ENCODE measurements at regions not wholly inside any gene's neighbourhood (a gene's known extent, or its start where the extent isn't known, plus 50 kb on each side); places are given as distances from the start of the nearest gene placed in this dataset.

GRCh38 chr10:130631142-130632096 lies 495.2 kb downstream of the GLRX3 start:
- no peak overlapping the region for H2BK20ac ChIP-seq (ENCODE audit: low read depth, low read length)
- no peak overlapping the region for H2AK9ac ChIP-seq (replicated peaks; ENCODE audit: low read depth, low read length, poor library complexity)
- DNase-seq (no peak), ATAC-seq (ENCODE audit: low read depth) (no peak)
- H3K4me2 ChIP-seq (ENCODE audit: low read depth, low read length): no peak overlapping the region
- no peaks in the 10 kb centered on the region for H3K36me3 ChIP-seq (ENCODE audit: control insufficient read depth, insufficient read depth, low read length)
- no peak overlapping the region for H4K5ac ChIP-seq (ENCODE audit: low read depth, low read length)
- H2BK5ac ChIP-seq (ENCODE audit: low read depth, low read length, poor library complexity, severe bottlenecking): no peak overlapping the region
- no peak overlapping the region for H3K23ac ChIP-seq (ENCODE audit: low read depth, low read length)
- no peak for TF ChIP-seq RCOR1 (IDR thresholded peaks at IDR 0.05; ENCODE audit: insufficient replicate concordance, low read length)
- no peak for TF ChIP-seq CTCF (conservative IDR thresholded peaks at IDR 0.05; ENCODE audit: low read depth, low read length)
- TF ChIP-seq, protein P1, sequence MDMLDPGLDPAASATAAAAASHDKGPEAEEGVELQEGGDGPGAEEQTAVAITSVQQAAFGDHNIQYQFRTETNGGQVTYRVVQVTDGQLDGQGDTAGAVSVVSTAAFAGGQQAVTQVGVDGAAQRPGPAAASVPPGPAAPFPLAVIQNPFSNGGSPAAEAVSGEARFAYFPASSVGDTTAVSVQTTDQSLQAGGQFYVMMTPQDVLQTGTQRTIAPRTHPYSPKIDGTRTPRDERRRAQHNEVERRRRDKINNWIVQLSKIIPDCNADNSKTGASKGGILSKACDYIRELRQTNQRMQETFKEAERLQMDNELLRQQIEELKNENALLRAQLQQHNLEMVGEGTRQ (IDR thresholded peaks at IDR 0.05; ENCODE audit: low read depth, low read length): no peak
- no peak for TF ChIP-seq MXI1 (IDR thresholded peaks at IDR 0.05; ENCODE audit: borderline replicate concordance, low read depth, low read length)
- TF ChIP-seq, protein P2, sequence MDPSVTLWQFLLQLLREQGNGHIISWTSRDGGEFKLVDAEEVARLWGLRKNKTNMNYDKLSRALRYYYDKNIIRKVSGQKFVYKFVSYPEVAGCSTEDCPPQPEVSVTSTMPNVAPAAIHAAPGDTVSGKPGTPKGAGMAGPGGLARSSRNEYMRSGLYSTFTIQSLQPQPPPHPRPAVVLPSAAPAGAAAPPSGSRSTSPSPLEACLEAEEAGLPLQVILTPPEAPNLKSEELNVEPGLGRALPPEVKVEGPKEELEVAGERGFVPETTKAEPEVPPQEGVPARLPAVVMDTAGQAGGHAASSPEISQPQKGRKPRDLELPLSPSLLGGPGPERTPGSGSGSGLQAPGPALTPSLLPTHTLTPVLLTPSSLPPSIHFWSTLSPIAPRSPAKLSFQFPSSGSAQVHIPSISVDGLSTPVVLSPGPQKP (IDR thresholded peaks at IDR 0.05; ENCODE audit: borderline replicate concordance, low read depth, low read length): no peak
- no peak for TF ChIP-seq POLR2A (IDR thresholded peaks at IDR 0.05; ENCODE audit: low read depth, low read length)
- no peak for TF ChIP-seq MAZ (IDR thresholded peaks at IDR 0.05; ENCODE audit: borderline replicate concordance, low read depth, low read length)
- no peak for TF ChIP-seq BHLHE40 (IDR thresholded peaks at IDR 0.05; ENCODE audit: low read depth, low read length)
- no peak for TF ChIP-seq CEBPB (IDR thresholded peaks at IDR 0.05; ENCODE audit: low read depth, low read length)
- TF ChIP-seq CHD1 (IDR thresholded peaks at IDR 0.05; ENCODE audit: low read depth, low read length): no peak
- TF ChIP-seq FOS (IDR thresholded peaks at IDR 0.05; ENCODE audit: low read depth, low read length): no peak
- BruUV-seq (replicated peaks): no TSS peak
- no peaks in the 10 kb centered on the region for H4K20me1 ChIP-seq (ENCODE audit: insufficient read depth, low read length)
- in situ Hi-C loops (cut with MboI; ENCODE audit: low sequenced_read_pairs) (no loop called here), intact Hi-C loops (cut with micrococcal nuclease) (no loop called here), dilution Hi-C loops (cut with HindIII; ENCODE audit: low sequenced_read_pairs, unreplicated experiment) (no loop called here)
- no peak overlapping the region for H4K91ac ChIP-seq (ENCODE audit: insufficient read depth, low read depth, low read length)
- H3K14ac ChIP-seq (replicated peaks; ENCODE audit: low read depth, low read length): no peak overlapping the region
- H3K79me1 ChIP-seq (ENCODE audit: low read depth in 1 of 2, low read length in 2 of 2): no peaks in the 10 kb centered on the region
- H3K4me1 ChIP-seq (ENCODE audit: control insufficient read depth, insufficient read depth, low read length): no peaks in the 10 kb centered on the region
- no peak overlapping the region for H2BK120ac ChIP-seq (ENCODE audit: low read depth, low read length)
- CTCF ChIA-PET: no interaction called here
- H3K56ac ChIP-seq (ENCODE audit: extremely low read depth, insufficient read depth, low read length): no peak overlapping the region
- POLR2A ChIA-PET (ENCODE audit: unreplicated experiment): no interaction called here
- H3K9me3 ChIP-seq (ENCODE audit: control insufficient read depth, insufficient read depth, low read length): peaks cover 25% of the 10 kb centered on the region
- WGBS, 2 experiments (ENCODE audit: extremely low coverage in 2 of 2, insufficient read length in 1 of 2): no CpG with 5 or more reads among the region's 10 CpGs
- H4K8ac ChIP-seq (ENCODE audit: low read depth in 2 of 2, low read length in 2 of 2): no peak overlapping the region
- H3K27me3 ChIP-seq (ENCODE audit: control insufficient read depth, insufficient read depth, low read length): no peaks in the 10 kb centered on the region
- no peak overlapping the region for H3K9ac ChIP-seq (ENCODE audit: low read depth, low read length)
- no peak overlapping the region for H2AFZ ChIP-seq (replicated peaks; ENCODE audit: low read length, poor library complexity)
- H3K4ac ChIP-seq (ENCODE audit: low read depth, low read length): no peak overlapping the region
- H3K27ac ChIP-seq (ENCODE audit: insufficient read depth, low read length): no peak overlapping the region
- no peak overlapping the region for H3K4me3 ChIP-seq (ENCODE audit: insufficient read depth, low read depth, low read length)
- no peaks in the 10 kb centered on the region for H3K9me1 ChIP-seq (ENCODE audit: insufficient read depth, low read length)
- no peak overlapping the region for H2BK15ac ChIP-seq (ENCODE audit: low read depth, low read length)
- no peak overlapping the region for H2AK5ac ChIP-seq (ENCODE audit: low read depth, low read length)
- no peak overlapping the region for H3K18ac ChIP-seq (ENCODE audit: low read depth, low read length)
